Esophagus squamous epithelium (tissue), 4 donors: ENCODE measurements at regions not wholly inside any gene's neighbourhood (a gene's known extent, or its start where the extent isn't known, plus 50 kb on each side); places are given as distances from the start of the nearest gene placed in this dataset.

Source experiments
- CTCF ChIP-seq, 6 experiments: fragments of 450-650 bp in 4 of 6; fragments of 200-600 bp in 2 of 6; sonication (generic) in 2 of 6; IDR thresholded peaks; one replicate each; pipeline ENCODE4 v1.5.1; 2016 to 2019; ENCODE audit warnings: antibody characterized with exemption in 6 of 6, mild to moderate bottlenecking in 4 of 6, moderate library complexity in 4 of 6
- POLR2A ChIP-seq, 4 donors: fragments of 450-650 bp; IDR thresholded peaks; one replicate each; pipeline ENCODE4 v1.6.1; 2017; ENCODE audit warnings: antibody characterized with exemption in 4 of 4, mild to moderate bottlenecking in 4 of 4, moderate library complexity in 3 of 4

- no peak for TF ChIP-seq CTCF (IDR thresholded peaks at IDR 0.05)
- TF ChIP-seq POLR2A (IDR thresholded peaks at IDR 0.05): no peak
Observed at GRCh38 chr12:92080911-92081285, 64.7 kb downstream of the BTG1 start.
